DND-41 (cell line): ENCODE measurements at regions not wholly inside any gene's neighbourhood (a gene's known extent, or its start where the extent isn't known, plus 50 kb on each side); places are given as distances from the start of the nearest gene placed in this dataset.

Source experiments
- ATAC-seq: fragments of 200-7000 bp; cut with Tn5 transposase; 3 replicates; pipeline ENCODE4 v1.9.1; 2021; ENCODE audit warnings: low read depth; ENCODE audit not compliant: insufficient read depth
- DNase-seq: peaks from one replicate; pipeline ENCODE4 v3.0.0-alpha.2; 2020
- H2AFZ ChIP-seq: 2 replicates; pipeline ENCODE4 v1.6.0; 2012; ENCODE audit warnings: low read depth, low read length
- H3K27ac ChIP-seq: 2 replicates; pipeline ENCODE4 v1.5.1; 2012; ENCODE audit warnings: low read length, inconsistent platforms
- H3K27me3 ChIP-seq: fragments of 200-600 bp; sonication (generic); 2 replicates; pipeline ENCODE4 v1.6.0; 2012; ENCODE audit warnings: low read length, mild to moderate bottlenecking, inconsistent platforms; ENCODE audit not compliant: insufficient read depth, poor library complexity
- H3K36me3 ChIP-seq: 2 replicates; pipeline ENCODE4 v1.5.1; 2012; ENCODE audit warnings: low read length, inconsistent platforms; ENCODE audit not compliant: insufficient read depth
- H3K4me1 ChIP-seq: 2 replicates; pipeline ENCODE4 v1.5.1; 2012; ENCODE audit warnings: mild to moderate bottlenecking, low read length; ENCODE audit not compliant: insufficient read depth
- H3K4me2 ChIP-seq: 2 replicates; pipeline ENCODE4 v1.6.0; 2012; ENCODE audit warnings: mild to moderate bottlenecking, moderate library complexity, low read length, inconsistent platforms; ENCODE audit not compliant: insufficient read depth
- H3K4me3 ChIP-seq, 2 experiments: fragments of 200-600 bp in 1 of 2; shearing (Covaris generic) in 1 of 2; 2 replicates each; pipeline ENCODE4 v1.5.1; 2012 to 2016; ENCODE audit warnings: inconsistent platforms in 2 of 2, low read length in 2 of 2, mild to moderate bottlenecking in 2 of 2, low read depth in 1 of 2, moderate library complexity in 1 of 2
- H3K79me2 ChIP-seq: 2 replicates; pipeline ENCODE4 v1.6.0; 2012; ENCODE audit warnings: low read length, inconsistent platforms; ENCODE audit not compliant: insufficient read depth
- H3K9ac ChIP-seq: 2 replicates; pipeline ENCODE4 v1.6.0; 2012; ENCODE audit warnings: low read depth, mild to moderate bottlenecking, inconsistent platforms, low read length, moderate library complexity
- H3K9me3 ChIP-seq: 2 replicates; pipeline ENCODE4 v1.5.1; 2012; ENCODE audit warnings: low read length, moderate library complexity, mild to moderate bottlenecking, inconsistent platforms; ENCODE audit not compliant: insufficient read depth, severe bottlenecking
- H4K20me1 ChIP-seq: 2 replicates; pipeline ENCODE4 v1.6.0; 2012; ENCODE audit warnings: low read length; ENCODE audit not compliant: insufficient read depth
- CTCF ChIP-seq: IDR thresholded peaks from 2 replicates; pipeline ENCODE4 v1.5.1; 2012; ENCODE audit warnings: borderline replicate concordance, low read length, moderate library complexity, mild to moderate bottlenecking; ENCODE audit not compliant: poor library complexity, severe bottlenecking; ENCODE audit errors: extremely low read depth
- EZH2 ChIP-seq: IDR thresholded peaks from 3 replicates; pipeline ENCODE4 v1.6.1; 2012; ENCODE audit warnings: borderline replicate concordance, low read depth, mild to moderate bottlenecking, moderate library complexity, low read length, inconsistent platforms; ENCODE audit not compliant: severe bottlenecking

GRCh38 chr6:82781620-82782204 is 283.9 kb downstream of the UBE3D start:
- DNase-seq (no peak), ATAC-seq (no peak)
- Histone ChIP-seq H4K20me1 (no peaks in the 10 kb centered on the region), H3K4me3 (no peak overlapping the region), H3K9ac (no peak overlapping the region), H3K27ac (no peak overlapping the region), H3K79me2 (no peaks in the 10 kb centered on the region), H3K9me3 (no peaks in the 10 kb centered on the region), H2AFZ (no peak overlapping the region), H3K36me3 (no peaks in the 10 kb centered on the region), H3K4me2 (no peak overlapping the region), H3K4me1 (no peaks in the 10 kb centered on the region), H3K27me3 (no peaks in the 10 kb centered on the region)
- TF ChIP-seq CTCF (no peak), EZH2 (no peak)

GRCh38 chr6:82783587-82784236 is 281.9 kb downstream of the UBE3D start:
- H3K79me2 ChIP-seq, result no peaks in the 10 kb centered on the region
- H3K4me2 ChIP-seq, result no peak overlapping the region
- no peak overlapping the region for H2AFZ ChIP-seq
- H3K27ac ChIP-seq, result no peak overlapping the region
- no peak overlapping the region for H3K4me3 ChIP-seq
- H3K36me3 ChIP-seq, result no peaks in the 10 kb centered on the region
- H3K4me1 ChIP-seq, result no peaks in the 10 kb centered on the region
- H3K9ac ChIP-seq, result no peak overlapping the region
- ATAC-seq, result peak; percentile 71; the same call in 2 of the 3 replicates
- DNase-seq, result no peak
- TF ChIP-seq CTCF (peak; percentile 40), EZH2 (no peak)
- no peaks in the 10 kb centered on the region for H3K27me3 ChIP-seq
- no peaks in the 10 kb centered on the region for H3K9me3 ChIP-seq
- H4K20me1 ChIP-seq, result no peaks in the 10 kb centered on the region

- Histone ChIP-seq H3K36me3 (no peaks in the 10 kb centered on the region), H3K79me2 (no peaks in the 10 kb centered on the region), H3K27me3 (no peaks in the 10 kb centered on the region), H4K20me1 (no peaks in the 10 kb centered on the region), H3K27ac (no peak overlapping the region), H3K4me1 (no peaks in the 10 kb centered on the region), H3K4me3 (no peak overlapping the region), H3K4me2 (no peak overlapping the region), H2AFZ (no peak overlapping the region), H3K9me3 (no peaks in the 10 kb centered on the region), H3K9ac (no peak overlapping the region)
- DNase-seq (no peak), ATAC-seq (no peak)
- TF ChIP-seq EZH2, result no peak
- no peak for TF ChIP-seq CTCF
Observed at GRCh38 chr6:82785206-82785605, 280.4 kb downstream of the UBE3D start.
